Left colon (tissue), 2 donors: ENCODE measurements at regions not wholly inside any gene's neighbourhood (a gene's known extent, or its start where the extent isn't known, plus 50 kb on each side); places are given as distances from the start of the nearest gene placed in this dataset.
A peak's percentile ranks its signal among the peaks of the same experiment; 100 is the strongest.

Source experiments
- ATAC-seq: fragments of 200-7000 bp; cut with Tn5 transposase; one replicate; pipeline ENCODE4 v1.9.1; 2020; ENCODE audit warnings: mild to moderate bottlenecking, moderate library complexity
- DNase-seq, 2 donors: peaks; one replicate each; pipeline ENCODE4 v3.0.0-alpha.2; 2020
- intact Hi-C, 2 donors: fragments of 100-400 bp; cut with DNase I in 1 of 2; cut with micrococcal nuclease in 1 of 2; formaldehyde crosslinking; loops; one replicate each; pipeline versions ENCODE4 v1.11.2 to v1.14.0; 2022; cut with DNase I, micrococcal nuclease
- donor health status: DM: no; HTN: no; CAD: no.
- donor health status: DM: yes; HTN: yes; CAD: no.

DNA sequence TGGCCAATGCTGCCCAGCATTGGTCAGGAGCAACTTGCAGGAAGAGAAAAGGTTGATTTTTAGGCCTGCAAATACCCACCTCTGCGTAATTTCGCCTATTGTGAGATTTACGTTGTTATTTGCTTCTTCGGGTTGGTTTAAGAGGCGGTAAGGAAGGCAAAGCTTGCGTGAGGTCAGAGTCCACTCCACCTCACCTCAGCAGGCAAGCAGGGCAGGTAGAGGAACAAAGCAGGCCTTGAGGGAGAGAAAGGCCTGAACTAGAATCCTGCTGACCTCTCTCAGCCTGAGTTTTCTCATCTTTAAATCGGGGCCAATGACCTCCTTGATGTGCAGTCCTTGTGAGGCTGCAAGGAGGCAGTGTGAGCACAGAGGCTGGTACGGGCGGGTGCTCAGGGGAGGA lies 239.1 kb downstream of the CDC5L start:
- intact Hi-C loops = no loop called here
- DNase-seq (peak; percentile 19 to 29), ATAC-seq (peak; percentile 95)

DNA sequence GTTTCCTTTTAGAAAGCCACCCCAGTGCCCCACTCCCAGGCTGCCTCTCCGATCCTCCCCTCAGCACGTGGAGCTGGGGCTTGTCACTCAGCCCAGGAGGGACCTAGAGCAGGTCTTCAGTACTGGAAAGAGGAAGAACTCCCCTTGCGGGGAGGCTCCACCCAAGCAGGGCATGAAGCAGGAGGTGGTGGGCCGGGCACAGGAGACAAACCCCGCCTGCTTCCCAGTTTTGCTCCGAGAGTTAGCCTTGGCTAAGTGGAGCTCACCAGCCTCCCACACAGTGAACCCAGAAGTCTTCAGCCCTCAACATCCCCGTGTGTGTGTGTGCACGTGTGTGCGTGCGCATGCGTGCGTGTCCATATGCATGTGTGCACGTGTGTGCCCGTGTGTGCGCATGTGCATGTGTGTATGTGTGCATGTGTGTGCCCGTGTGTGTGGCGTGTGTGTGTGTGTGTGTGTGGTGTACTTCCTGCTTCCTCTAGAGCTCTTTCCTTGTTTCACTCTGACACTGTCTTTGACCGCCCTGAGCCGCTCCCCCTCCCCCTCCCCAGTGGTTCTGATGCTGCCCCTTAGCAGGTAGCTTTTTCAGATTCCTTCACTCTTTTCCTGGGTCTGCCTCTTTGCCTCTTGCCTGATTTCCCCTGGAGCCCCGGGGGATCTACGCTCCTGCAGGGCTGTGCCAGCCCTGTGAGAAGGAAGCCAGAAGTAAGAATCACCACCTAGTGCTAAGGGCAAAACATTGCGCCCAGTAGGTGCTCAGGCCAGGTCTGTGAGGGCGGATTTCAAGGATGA lies 239.8 kb downstream of the CDC5L start:
- DNase-seq (peak; percentile 38), ATAC-seq (peak; percentile 63)
- intact Hi-C loops = no loop called here

GRCh38 chr6:44627883-44628271 lies 240.4 kb downstream of the CDC5L start:
- no peak for DNase-seq
- intact Hi-C loops = no loop called here
- ATAC-seq = no peak

- ATAC-seq (no peak), DNase-seq (no peak)
- intact Hi-C loops = no loop called here
These were observed 240.8 kb downstream of the CDC5L start for GRCh38 chr6:44628347-44628746.

GRCh38 chr6:44629636-44630035 lies 242.1 kb downstream of the CDC5L start:
- intact Hi-C loops = no loop called here
- DNase-seq = no peak
- ATAC-seq = no peak

DNA sequence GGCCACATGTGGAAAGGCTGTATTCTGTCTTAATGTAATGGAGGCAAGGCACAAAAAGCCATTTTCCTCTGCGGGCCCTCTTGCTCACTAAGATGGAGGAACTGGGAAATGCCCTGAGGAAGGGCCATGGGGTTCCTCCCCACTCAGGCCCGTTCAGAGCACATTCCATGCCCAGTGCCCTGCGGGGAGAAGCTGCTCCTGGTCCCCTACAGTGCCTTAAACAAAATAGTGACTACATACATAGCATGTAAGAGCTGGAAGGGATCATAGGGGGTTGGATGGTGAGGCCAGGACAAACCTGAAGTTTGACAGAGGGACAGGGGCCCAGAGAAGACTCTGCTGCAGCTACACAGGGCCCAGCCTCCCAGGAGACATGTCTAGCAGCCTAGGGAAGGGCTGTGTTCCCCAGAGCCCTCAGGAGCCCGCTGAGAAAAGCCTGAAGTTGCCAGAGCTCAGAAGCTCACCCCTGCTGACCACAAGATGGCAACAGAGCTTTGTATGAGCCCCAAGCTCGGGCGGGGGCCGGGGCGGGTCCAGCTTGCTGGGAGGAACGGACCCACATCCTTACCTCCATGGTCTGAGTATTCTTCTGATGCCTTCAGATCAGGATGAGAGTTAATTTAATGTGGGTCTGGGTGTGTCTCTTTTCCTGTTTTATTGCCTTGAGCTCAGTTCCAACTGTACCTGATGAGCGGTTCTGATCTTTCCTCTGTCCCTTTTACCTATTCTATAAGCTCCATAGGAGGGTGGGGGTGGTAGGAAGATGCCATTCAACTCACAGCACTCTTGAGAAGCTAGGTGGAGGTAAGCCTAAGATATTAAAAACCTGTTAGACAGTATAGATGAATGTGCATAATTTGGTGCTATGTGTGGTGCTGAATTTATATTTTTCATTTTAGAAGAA lies 242.9 kb downstream of the CDC5L start:
- DNase-seq (peak in 1 of 2 donors; percentile 36), ATAC-seq (peak; percentile 52)
- intact Hi-C loops = no loop called here

DNA sequence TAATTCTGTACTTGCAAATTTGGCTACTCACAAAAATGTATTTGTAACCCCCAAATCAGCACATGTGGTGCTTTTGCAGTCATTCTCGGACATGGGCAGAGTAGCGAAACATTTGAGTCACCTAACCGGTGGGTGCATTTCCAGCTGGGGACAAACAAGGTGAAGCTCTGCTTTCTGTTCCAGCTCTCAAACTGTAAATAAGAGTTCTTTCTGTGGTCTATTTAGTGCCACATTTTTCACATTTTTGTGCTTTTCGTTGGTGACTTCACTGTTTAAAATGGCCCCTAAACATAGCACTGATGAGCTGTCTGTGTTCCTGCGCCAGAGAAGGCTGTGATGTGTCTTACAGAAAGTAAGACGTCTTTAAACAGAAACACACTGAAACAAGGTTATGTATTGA lies 244.5 kb downstream of the CDC5L start:
- intact Hi-C loops = no loop called here

DNA sequence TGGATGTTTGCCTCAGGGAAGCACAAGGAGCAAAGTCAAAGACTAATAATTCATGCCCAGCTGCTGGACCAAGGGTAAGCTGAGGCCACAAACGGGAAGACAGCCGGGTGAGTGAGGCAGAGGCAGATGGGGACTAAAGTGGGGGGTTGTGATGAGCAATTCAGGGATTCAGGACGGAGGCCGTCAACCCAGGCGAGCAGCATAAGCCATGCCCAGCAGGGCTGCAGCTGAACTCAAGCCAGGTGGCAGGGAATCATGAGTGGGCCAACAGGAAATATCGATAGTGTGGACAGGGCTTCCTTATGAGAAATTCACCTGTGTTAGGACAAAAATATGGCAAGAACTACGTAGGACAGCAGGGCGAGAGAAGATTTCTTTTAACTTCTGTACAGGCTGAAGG lies 246.8 kb downstream of the CDC5L start:
- no peak for ATAC-seq
- intact Hi-C loops = no loop called here
- no peak for DNase-seq

More for the DNA sequence above, 244.5 kb downstream of the CDC5L start:
- no peak for ATAC-seq
- no peak for DNase-seq

GRCh38 chr6:44635486-44635885 lies 248.0 kb downstream of the CDC5L start:
- intact Hi-C loops = no loop called here
- no peak for DNase-seq
- no peak for ATAC-seq

DNA sequence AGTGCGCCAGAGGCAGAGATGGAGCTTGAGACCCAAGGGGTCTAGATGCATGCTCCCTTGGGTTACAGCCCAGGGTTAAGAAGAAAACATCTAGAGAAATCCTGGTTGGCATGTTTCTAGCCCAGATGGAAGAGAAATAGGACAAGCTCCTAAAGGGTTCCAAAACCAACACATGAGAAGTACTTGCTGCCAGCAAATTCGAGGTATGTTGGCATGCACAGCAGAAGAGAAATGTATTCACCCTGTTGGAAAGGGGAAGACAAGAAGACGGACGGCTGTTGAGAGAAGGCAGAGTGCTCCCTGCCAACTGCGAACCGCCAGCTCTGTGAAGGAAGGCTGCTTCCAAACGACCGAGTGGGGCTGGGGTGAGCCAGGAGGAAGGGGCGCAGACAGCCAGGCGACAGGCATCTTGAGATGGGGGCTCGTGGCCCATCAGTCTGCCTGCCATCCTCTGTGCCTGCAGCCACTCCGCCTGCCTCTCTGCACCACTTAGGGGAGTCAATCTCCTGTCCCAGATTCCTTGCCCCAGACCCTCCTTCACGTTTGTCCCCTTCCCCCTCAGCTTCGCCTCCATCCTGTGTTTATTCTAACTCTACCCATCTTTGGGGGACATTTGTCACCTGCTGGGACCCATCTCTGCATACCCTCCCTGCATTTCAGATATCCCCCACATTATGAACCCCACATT lies 249.2 kb downstream of the CDC5L start:
- intact Hi-C loops = no loop called here
- no peak for DNase-seq
- no peak for ATAC-seq

- no peak for DNase-seq
- intact Hi-C loops = no loop called here
- no peak for ATAC-seq
These were observed 254.0 kb downstream of the CDC5L start for GRCh38 chr6:44641344-44642031.

DNA sequence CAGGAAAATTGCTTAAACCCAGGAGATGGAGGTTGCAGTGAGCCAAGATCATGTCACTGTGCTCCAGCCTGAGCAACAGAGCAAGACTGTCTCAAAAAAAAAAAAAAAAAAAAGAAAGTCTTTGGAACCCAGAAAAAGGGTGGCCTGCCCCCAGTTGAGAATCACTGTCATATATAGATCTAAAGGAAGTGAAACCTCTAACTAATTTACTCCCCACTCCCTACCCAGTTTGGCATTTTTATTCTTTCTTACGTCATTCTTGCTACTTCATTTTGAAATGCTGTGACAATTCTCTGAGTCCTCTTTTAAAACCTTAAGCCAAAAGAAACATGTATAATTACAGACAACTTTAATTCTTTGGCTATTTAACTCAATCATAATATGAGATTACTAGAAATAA lies 254.8 kb downstream of the CDC5L start:
- intact Hi-C loops = no loop called here
- DNase-seq = no peak
- no peak for ATAC-seq

DNA sequence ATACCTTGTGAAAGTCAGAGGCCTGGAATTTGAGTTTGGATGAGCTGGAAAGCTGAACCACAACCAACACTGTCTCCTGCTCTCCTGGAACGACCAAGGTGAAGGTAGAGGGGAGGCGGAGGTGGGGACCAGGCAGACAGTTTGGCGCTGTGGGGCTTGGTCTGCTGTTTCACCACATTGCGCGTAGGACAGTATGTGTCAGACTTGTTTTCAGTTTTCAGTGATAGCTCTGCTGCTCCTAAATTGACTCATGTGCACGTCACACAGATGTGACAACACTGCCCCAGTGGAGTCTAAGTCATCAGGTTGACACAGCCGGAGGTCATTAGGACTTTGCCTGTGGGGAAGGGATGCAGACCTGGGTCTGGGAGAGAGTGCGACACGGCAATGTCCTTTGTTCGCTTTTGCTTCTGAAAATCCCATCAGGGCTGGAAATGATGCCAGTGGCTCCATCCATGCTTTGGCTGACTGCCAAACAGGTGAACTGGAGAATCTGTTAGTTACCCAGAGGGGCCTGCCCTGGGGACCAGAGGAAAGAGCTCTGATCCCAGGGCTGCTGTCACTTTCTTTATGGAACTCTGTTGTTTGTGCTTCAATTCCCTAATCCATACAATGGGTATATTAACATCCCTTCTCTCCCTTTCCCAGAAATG lies 255.5 kb downstream of the CDC5L start:
- no peak for ATAC-seq
- intact Hi-C loops = no loop called here
- DNase-seq = no peak

DNA sequence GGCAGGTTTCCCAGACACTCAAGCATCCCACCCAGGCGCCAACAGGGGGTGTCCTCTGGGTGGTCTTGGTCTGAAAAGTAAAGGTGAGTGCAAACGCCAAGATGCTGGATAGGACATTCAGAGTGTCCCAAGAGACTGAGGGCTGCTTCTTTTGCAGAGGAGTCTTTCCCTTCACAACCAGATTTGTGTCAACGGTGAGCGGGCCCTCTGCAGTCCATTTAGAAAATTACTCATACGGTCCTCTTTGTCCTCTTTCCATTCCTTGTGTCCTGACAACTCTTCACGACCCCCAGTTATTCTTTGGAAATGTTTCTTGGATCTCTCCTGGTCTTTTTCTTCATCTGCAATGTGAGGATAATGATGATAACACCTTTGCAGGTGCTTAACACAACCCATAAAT lies 257.8 kb downstream of the CDC5L start:
- intact Hi-C loops = no loop called here
- no peak for ATAC-seq
- no peak for DNase-seq

DNA sequence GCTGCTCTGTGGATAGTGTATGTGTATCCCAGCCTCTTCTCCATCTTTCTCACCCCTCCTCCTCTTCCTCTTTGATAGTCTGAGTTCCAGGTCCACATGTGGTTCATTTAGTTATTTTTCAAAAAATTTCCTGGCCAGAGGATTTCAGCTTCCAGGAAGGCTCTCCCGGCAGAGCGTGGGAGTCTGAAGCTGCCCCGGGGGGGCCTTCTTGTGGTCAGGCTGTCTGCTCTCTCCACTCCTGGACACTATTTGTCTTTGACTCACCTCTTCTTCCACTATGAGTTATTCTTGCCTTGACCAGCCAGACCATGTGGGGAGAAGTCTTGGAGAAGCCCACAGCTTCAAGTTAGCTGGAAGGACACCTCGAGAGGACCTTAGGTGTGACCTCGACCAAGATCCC lies 258.8 kb downstream of the CDC5L start:
- ATAC-seq (no peak), DNase-seq (no peak)
- intact Hi-C loops = no loop called here

GRCh38 chr6:44649365-44650025 lies 262.0 kb downstream of the CDC5L start:
- no peak for ATAC-seq
- no peak for DNase-seq
- intact Hi-C loops = loop anchor here in 1 of 2 donors (10.0 kb wide), 3 partner anchors 165 to 1275 kb away; no protein-coding TSS in a partner anchor

- intact Hi-C loops = loop anchor here in 1 of 2 donors (10.0 kb wide), 3 partner anchors 166 to 1274 kb away; no protein-coding TSS in a partner anchor
- ATAC-seq = no peak
- no peak for DNase-seq
These were observed 263.0 kb downstream of the CDC5L start for GRCh38 chr6:44650495-44650894.

DNA sequence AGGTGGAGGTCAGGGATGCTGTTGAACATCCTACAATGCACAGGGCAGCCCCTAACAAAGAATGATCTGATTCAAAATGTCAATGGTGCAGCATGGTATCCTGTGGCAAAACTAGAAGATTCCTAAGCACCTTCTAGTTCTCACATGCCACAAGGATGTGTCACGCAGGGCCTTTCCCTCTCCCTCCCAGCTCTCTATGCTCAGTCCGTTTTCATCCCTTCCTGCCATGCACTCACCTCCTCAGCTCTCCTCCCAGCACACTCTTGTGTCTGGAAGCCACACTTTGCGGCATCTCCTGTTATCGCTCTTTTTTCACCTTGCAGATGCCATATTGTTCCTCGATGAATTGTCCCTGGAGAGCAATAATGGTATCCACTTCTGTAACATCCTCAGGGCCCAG lies 263.4 kb downstream of the CDC5L start:
- DNase-seq (no peak), ATAC-seq (no peak)
- intact Hi-C loops = loop anchor here in 1 of 2 donors (10.0 kb wide), 3 partner anchors 166 to 1274 kb away; no protein-coding TSS in a partner anchor
